ENCODE measurements at regions not wholly inside any gene's neighbourhood (a gene's known extent, or its start where the extent isn't known, plus 50 kb on each side); places are given as distances from the start of the nearest gene placed in this dataset.
"Not testable (repeated sequence)": the region's sequence is repeated elsewhere in the genome, so short reads cannot be mapped to it uniquely, and the experiment has no call there.

GRCh38 chr7:65750511-65751344 lies 122.1 kb upstream of the VKORC1L1 start (continued):
- TF ChIP-seq TBX2 (CRISPR knock-in tag; IDR thresholded peaks at IDR 0.05; ENCODE audit: borderline replicate concordance), result peak; percentile 57; the same call in 1 of the 2 replicates
- TF ChIP-seq ZNF431 (CRISPR knock-in tag; IDR thresholded peaks at IDR 0.05; ENCODE audit: borderline replicate concordance, low read depth), result 0 out of 2 replicates have a peak, but pooled peaks have one; percentile 25
- TF ChIP-seq ZSCAN31 (CRISPR knock-in tag; IDR thresholded peaks at IDR 0.05; ENCODE audit: low read depth), result peak; percentile 33; the same call in 1 of the 2 replicates
- TF ChIP-seq KDM1A (CRISPR knock-in tag; IDR thresholded peaks at IDR 0.05), result no peak
- TF ChIP-seq ZNF512 (CRISPR knock-in tag; IDR thresholded peaks at IDR 0.05), result no peak

GRCh38 chr7:65754070-65754469 lies 118.8 kb upstream of the VKORC1L1 start:
- H2AFZ ChIP-seq (ENCODE audit: low read length); intact Hi-C loops (cut with micrococcal nuclease; ENCODE audit: unreplicated experiment); H3K27me3 ChIP-seq (ENCODE audit: control insufficient read depth in 1 of 2, insufficient read depth in 2 of 2, low read length in 2 of 2); H3K4me3 ChIP-seq (replicated peaks in 1 of 3; ENCODE audit: insufficient read depth in 1 of 3, low read depth in 2 of 3, low read length in 3 of 3); in situ Hi-C loops (cut with HindIII; ENCODE audit: extremely low pct_ligation_motif_present, low pct_unique_long_range_greater_than_20kb); FAIRE-seq; H4K20me1 ChIP-seq (ENCODE audit: insufficient read depth, low read length); CTCF ChIA-PET (ENCODE audit: low intra/inter-chr PET ratio, low total read pairs); H3K4me2 ChIP-seq (ENCODE audit: low read depth, low read length); BruUV-seq (replicated peaks); H3K27ac ChIP-seq (ENCODE audit: extremely low read length, insufficient read depth, low read length); H3K9me3 ChIP-seq (ENCODE audit: low read length); H3K9ac ChIP-seq (ENCODE audit: insufficient read depth, low read depth, low read length); DNase-seq (ENCODE audit: low spot score); ATAC-seq; H3K36me3 ChIP-seq (replicated peaks in 1 of 2; ENCODE audit: control insufficient read depth in 1 of 2, insufficient read depth in 2 of 2, low read length in 2 of 2): not testable (repeated sequence)
- 97% methylated on average over 5 of the region's 5 CpGs for WGBS (ENCODE audit: low lambda C conversion rate)
- H3K79me2 ChIP-seq (ENCODE audit: insufficient read depth, low read length), result peaks cover 39% of the 10 kb centered on the region
- POLR2A ChIA-PET, result interaction anchor here (0.8 kb wide), 1 partner anchor 9 kb away, joined by 4 read pairs; no protein-coding TSS in a partner anchor
- peaks cover 29% of the 10 kb centered on the region for H3K4me1 ChIP-seq (ENCODE audit: insufficient read depth, low read length)

- in situ Hi-C loops (cut with HindIII; ENCODE audit: extremely low pct_ligation_motif_present, low pct_unique_long_range_greater_than_20kb); H2AFZ ChIP-seq (ENCODE audit: low read length): not testable (repeated sequence)
Measured at GRCh38 chr7:65758991-65759390, 113.9 kb upstream of the VKORC1L1 start.

More at GRCh38 chr7:65758991-65759390, 113.9 kb upstream of the VKORC1L1 start:
- H3K36me3 ChIP-seq (replicated peaks in 1 of 2; ENCODE audit: control insufficient read depth in 1 of 2, insufficient read depth in 2 of 2, low read length in 2 of 2); BruUV-seq (replicated peaks); DNase-seq (ENCODE audit: low spot score); ATAC-seq; H3K4me2 ChIP-seq (ENCODE audit: low read depth, low read length); H3K27me3 ChIP-seq (ENCODE audit: control insufficient read depth in 1 of 2, insufficient read depth in 2 of 2, low read length in 2 of 2); H4K20me1 ChIP-seq (ENCODE audit: insufficient read depth, low read length); FAIRE-seq; H3K27ac ChIP-seq (ENCODE audit: extremely low read length, insufficient read depth, low read length); H3K9ac ChIP-seq (ENCODE audit: insufficient read depth, low read depth, low read length); H3K4me3 ChIP-seq (replicated peaks in 1 of 3; ENCODE audit: insufficient read depth in 1 of 3, low read depth in 2 of 3, low read length in 3 of 3); intact Hi-C loops (cut with micrococcal nuclease; ENCODE audit: unreplicated experiment); H3K9me3 ChIP-seq (ENCODE audit: low read length); H3K79me2 ChIP-seq (ENCODE audit: insufficient read depth, low read length); CTCF ChIA-PET (ENCODE audit: low intra/inter-chr PET ratio, low total read pairs); POLR2A ChIA-PET: not testable (repeated sequence)
- WGBS (ENCODE audit: low lambda C conversion rate), result 100% methylated on average over 1 of the region's 1 CpG
- peaks cover 29% of the 10 kb centered on the region for H3K4me1 ChIP-seq (ENCODE audit: insufficient read depth, low read length)
